Astrocyte of the cerebellum (primary cell): ENCODE measurements at regions not wholly inside any gene's neighbourhood (a gene's known extent, or its start where the extent isn't known, plus 50 kb on each side); places are given as distances from the start of the nearest gene placed in this dataset.

Source experiments
- DNase-seq: peaks from one replicate; pipeline ENCODE4 v3.0.0-alpha.2; 2011; ENCODE audit warnings: low read depth
- H3K4me3 ChIP-seq: 2 replicates; pipeline ENCODE4 v1.5.1; 2011; ENCODE audit warnings: mild to moderate bottlenecking, low read depth, low read length, moderate library complexity
- CTCF ChIP-seq: IDR thresholded peaks from 2 replicates; pipeline ENCODE4 v1.5.1; 2012; ENCODE audit warnings: low read length, low read depth, moderate library complexity, mild to moderate bottlenecking; ENCODE audit errors: missing control alignments
- in situ Hi-C: cut with HindIII; loops from 2 replicates; pipeline ENCODE4 v1.10.0; 2017; ENCODE audit warnings: low sequenced_read_pairs

GRCh38 chr18:39347701-39348100 lies 1782.1 kb upstream of the CELF4 start:
- H3K4me3 ChIP-seq = no peak overlapping the region
- no peak for TF ChIP-seq CTCF
- DNase-seq = no peak
- in situ Hi-C loops = no loop called here

- in situ Hi-C loops = no loop called here
- no peak for DNase-seq
- H3K4me3 ChIP-seq = no peak overlapping the region
- no peak for TF ChIP-seq CTCF
These were observed 1781.3 kb upstream of the CELF4 start for GRCh38 chr18:39346916-39347315.

- TF ChIP-seq CTCF = no peak
- in situ Hi-C loops = no loop called here
- no peak for DNase-seq
- H3K4me3 ChIP-seq = no peak overlapping the region
These were observed 1779.7 kb upstream of the CELF4 start for GRCh38 chr18:39345321-39345720.

GRCh38 chr18:39344487-39344886 lies 1778.9 kb upstream of the CELF4 start:
- no peak for DNase-seq
- TF ChIP-seq CTCF = no peak
- in situ Hi-C loops = no loop called here
- H3K4me3 ChIP-seq = no peak overlapping the region

- in situ Hi-C loops = no loop called here
- no peak for TF ChIP-seq CTCF
- no peak overlapping the region for H3K4me3 ChIP-seq
- no peak for DNase-seq
These were observed 1775.5 kb upstream of the CELF4 start for GRCh38 chr18:39341129-39341528.

- TF ChIP-seq CTCF = no peak
- in situ Hi-C loops = no loop called here
- no peak for DNase-seq
- no peak overlapping the region for H3K4me3 ChIP-seq
These were observed 1774.8 kb upstream of the CELF4 start for GRCh38 chr18:39340418-39340817.

- no peak overlapping the region for H3K4me3 ChIP-seq
- DNase-seq = no peak
- TF ChIP-seq CTCF = no peak
- in situ Hi-C loops = no loop called here
These were observed 1764.1 kb upstream of the CELF4 start for GRCh38 chr18:39329496-39330275.
